ENCODE measurements at regions not wholly inside any gene's neighbourhood (a gene's known extent, or its start where the extent isn't known, plus 50 kb on each side); places are given as distances from the start of the nearest gene placed in this dataset.

GRCh38 chr5:56574778-56575177, 240.6 kb upstream of the MAP3K1 start:
- Histone ChIP-seq H3K4me2 (ENCODE audit: control insufficient read depth, extremely low read depth, insufficient read depth, low read depth, low read length) (no peak overlapping the region), H3K36me3 (ENCODE audit: control insufficient read depth in 2 of 2, extremely low read depth in 1 of 2, insufficient read depth in 2 of 2, low read length in 2 of 2) (no peaks in the 10 kb centered on the region), H3K27me3 (ENCODE audit: control insufficient read depth, extremely low read depth, insufficient read depth, low read length) (no peaks in the 10 kb centered on the region), H3K9me3 (ENCODE audit: control insufficient read depth, low read depth, low read length) (no peaks in the 10 kb centered on the region), H3K9me1 (ENCODE audit: control insufficient read depth, extremely low read depth, insufficient read depth, low read length) (no peaks in the 10 kb centered on the region), H3K4me3 (ENCODE audit: control insufficient read depth in 2 of 3, extremely low read depth in 1 of 3, insufficient read depth in 2 of 3, low read depth in 1 of 3, low read length in 3 of 3) (no peak overlapping the region), H3K9ac (ENCODE audit: control insufficient read depth, extremely low read depth, insufficient read depth, low read length) (no peak overlapping the region), H3K4me1 (ENCODE audit: control insufficient read depth, extremely low read depth, insufficient read depth, low read length) (no peaks in the 10 kb centered on the region), H3K27ac (ENCODE audit: control insufficient read depth, insufficient read depth, low read length) (no peak overlapping the region), H4K20me1 (ENCODE audit: control insufficient read depth, extremely low read depth, insufficient read depth, low read length) (no peaks in the 10 kb centered on the region), H3K79me2 (ENCODE audit: control insufficient read depth, insufficient read depth, low read length) (no peaks in the 10 kb centered on the region), H2AFZ (ENCODE audit: control insufficient read depth, low read length) (no peak overlapping the region)
- no peak for TF ChIP-seq EZH2 (IDR thresholded peaks at IDR 0.05; ENCODE audit: low read length)
- TF ChIP-seq, protein P1, sequence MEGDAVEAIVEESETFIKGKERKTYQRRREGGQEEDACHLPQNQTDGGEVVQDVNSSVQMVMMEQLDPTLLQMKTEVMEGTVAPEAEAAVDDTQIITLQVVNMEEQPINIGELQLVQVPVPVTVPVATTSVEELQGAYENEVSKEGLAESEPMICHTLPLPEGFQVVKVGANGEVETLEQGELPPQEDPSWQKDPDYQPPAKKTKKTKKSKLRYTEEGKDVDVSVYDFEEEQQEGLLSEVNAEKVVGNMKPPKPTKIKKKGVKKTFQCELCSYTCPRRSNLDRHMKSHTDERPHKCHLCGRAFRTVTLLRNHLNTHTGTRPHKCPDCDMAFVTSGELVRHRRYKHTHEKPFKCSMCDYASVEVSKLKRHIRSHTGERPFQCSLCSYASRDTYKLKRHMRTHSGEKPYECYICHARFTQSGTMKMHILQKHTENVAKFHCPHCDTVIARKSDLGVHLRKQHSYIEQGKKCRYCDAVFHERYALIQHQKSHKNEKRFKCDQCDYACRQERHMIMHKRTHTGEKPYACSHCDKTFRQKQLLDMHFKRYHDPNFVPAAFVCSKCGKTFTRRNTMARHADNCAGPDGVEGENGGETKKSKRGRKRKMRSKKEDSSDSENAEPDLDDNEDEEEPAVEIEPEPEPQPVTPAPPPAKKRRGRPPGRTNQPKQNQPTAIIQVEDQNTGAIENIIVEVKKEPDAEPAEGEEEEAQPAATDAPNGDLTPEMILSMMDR (optimal IDR thresholded peaks at IDR 0.05 in 1 of 3, IDR thresholded peaks at IDR 0.05 in 1 of 3, conservative IDR thresholded peaks at IDR 0.05 in 1 of 3; ENCODE audit: extremely low read depth in 1 of 3, insufficient read depth in 2 of 3, low read length in 3 of 3) = no peak
- DNase-seq (ENCODE audit: low read depth, low spot score) = no peak
- no peak for FAIRE-seq
- dilution Hi-C loops (cut with MboI; ENCODE audit: extremely low pct_ligation_motif_present, low sequenced_read_pairs) = no loop called here

GRCh38 chr5:56569566-56569965, 245.8 kb upstream of the MAP3K1 start:
- no peak overlapping the region for H3K9ac ChIP-seq (ENCODE audit: control insufficient read depth, extremely low read depth, insufficient read depth, low read length)
- no peak overlapping the region for H2AFZ ChIP-seq (ENCODE audit: control insufficient read depth, low read length)
- no peaks in the 10 kb centered on the region for H3K27me3 ChIP-seq (ENCODE audit: control insufficient read depth, extremely low read depth, insufficient read depth, low read length)
- DNase-seq (ENCODE audit: low read depth, low spot score) (no peak), FAIRE-seq (peak; percentile 44)
- H3K9me3 ChIP-seq (ENCODE audit: control insufficient read depth, low read depth, low read length) = no peaks in the 10 kb centered on the region
- dilution Hi-C loops (cut with MboI; ENCODE audit: extremely low pct_ligation_motif_present, low sequenced_read_pairs) = no loop called here
- no peaks in the 10 kb centered on the region for H3K36me3 ChIP-seq (ENCODE audit: control insufficient read depth in 2 of 2, extremely low read depth in 1 of 2, insufficient read depth in 2 of 2, low read length in 2 of 2)
- no peaks in the 10 kb centered on the region for H3K9me1 ChIP-seq (ENCODE audit: control insufficient read depth, extremely low read depth, insufficient read depth, low read length)
- H3K27ac ChIP-seq (ENCODE audit: control insufficient read depth, insufficient read depth, low read length) = no peak overlapping the region
- H4K20me1 ChIP-seq (ENCODE audit: control insufficient read depth, extremely low read depth, insufficient read depth, low read length) = no peaks in the 10 kb centered on the region
- no peak overlapping the region for H3K4me3 ChIP-seq (ENCODE audit: control insufficient read depth in 2 of 3, extremely low read depth in 1 of 3, insufficient read depth in 2 of 3, low read depth in 1 of 3, low read length in 3 of 3)
- no peak overlapping the region for H3K4me2 ChIP-seq (ENCODE audit: control insufficient read depth, extremely low read depth, insufficient read depth, low read depth, low read length)
- TF ChIP-seq, protein P1 (optimal IDR thresholded peaks at IDR 0.05 in 1 of 3, IDR thresholded peaks at IDR 0.05 in 1 of 3, conservative IDR thresholded peaks at IDR 0.05 in 1 of 3; ENCODE audit: extremely low read depth in 1 of 3, insufficient read depth in 2 of 3, low read length in 3 of 3) = no peak
- TF ChIP-seq EZH2 (IDR thresholded peaks at IDR 0.05; ENCODE audit: low read length) = no peak
- H3K79me2 ChIP-seq (ENCODE audit: control insufficient read depth, insufficient read depth, low read length) = no peaks in the 10 kb centered on the region
- H3K4me1 ChIP-seq (ENCODE audit: control insufficient read depth, extremely low read depth, insufficient read depth, low read length) = no peaks in the 10 kb centered on the region
